HUES48 (cell line): ENCODE measurements at regions not wholly inside any gene's neighbourhood (a gene's known extent, or its start where the extent isn't known, plus 50 kb on each side); places are given as distances from the start of the nearest gene placed in this dataset.

Experiments used
- H3K27ac ChIP-seq: one replicate; pipeline ENCODE4 v1.7.0; 2013; ENCODE audit warnings: low read depth, low read length, inconsistent platforms
- H3K27me3 ChIP-seq: 2 replicates; pipeline ENCODE4 v1.6.1; 2013; ENCODE audit warnings: mild to moderate bottlenecking, low read length; ENCODE audit not compliant: control insufficient read depth, insufficient read depth
- H3K36me3 ChIP-seq: 2 replicates; pipeline ENCODE4 v1.6.1; 2013; ENCODE audit warnings: low read length; ENCODE audit not compliant: control insufficient read depth, insufficient read depth
- H3K4me1 ChIP-seq: 2 replicates; pipeline ENCODE4 v1.6.1; 2013; ENCODE audit warnings: mild to moderate bottlenecking, low read length; ENCODE audit not compliant: control insufficient read depth, insufficient read depth
- H3K4me3 ChIP-seq: 2 replicates; pipeline ENCODE4 v1.5.1; 2013; ENCODE audit warnings: mild to moderate bottlenecking, low read depth, low read length
- H3K9ac ChIP-seq: 2 replicates; pipeline ENCODE4 v1.6.1; 2013; ENCODE audit warnings: mild to moderate bottlenecking, low read depth, low read length, moderate library complexity
- H3K9me3 ChIP-seq: 2 replicates; pipeline ENCODE4 v1.6.1; 2013; ENCODE audit warnings: low read length; ENCODE audit not compliant: control insufficient read depth, insufficient read depth

DNA sequence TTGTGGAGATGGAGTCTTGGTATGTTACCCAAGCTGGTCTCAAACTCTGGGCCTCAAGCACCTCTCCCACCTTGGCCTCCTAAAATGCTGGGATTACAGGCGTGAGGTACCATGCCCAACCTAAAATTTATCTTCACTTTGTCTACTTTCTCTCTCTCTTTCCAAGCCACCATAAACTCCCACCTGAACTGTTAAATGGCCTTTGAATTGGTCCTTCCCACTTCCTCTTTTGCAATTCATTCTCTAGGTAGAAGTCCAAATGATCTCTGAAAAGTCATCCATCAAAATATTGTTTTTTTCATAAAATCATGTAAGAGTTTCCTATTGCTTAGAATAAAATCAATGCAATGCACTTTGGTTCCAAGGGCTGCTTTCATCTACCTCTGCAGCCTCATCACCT lies 90.1 kb upstream of the CELF2 start:
- no peaks in the 10 kb centered on the region for H3K27me3 ChIP-seq
- H3K36me3 ChIP-seq, result no peaks in the 10 kb centered on the region
- no peaks in the 10 kb centered on the region for H3K4me1 ChIP-seq
- H3K27ac ChIP-seq, result no peak overlapping the region
- no peak overlapping the region for H3K9ac ChIP-seq
- H3K4me3 ChIP-seq, result no peak overlapping the region
- H3K9me3 ChIP-seq, result no peaks in the 10 kb centered on the region

DNA sequence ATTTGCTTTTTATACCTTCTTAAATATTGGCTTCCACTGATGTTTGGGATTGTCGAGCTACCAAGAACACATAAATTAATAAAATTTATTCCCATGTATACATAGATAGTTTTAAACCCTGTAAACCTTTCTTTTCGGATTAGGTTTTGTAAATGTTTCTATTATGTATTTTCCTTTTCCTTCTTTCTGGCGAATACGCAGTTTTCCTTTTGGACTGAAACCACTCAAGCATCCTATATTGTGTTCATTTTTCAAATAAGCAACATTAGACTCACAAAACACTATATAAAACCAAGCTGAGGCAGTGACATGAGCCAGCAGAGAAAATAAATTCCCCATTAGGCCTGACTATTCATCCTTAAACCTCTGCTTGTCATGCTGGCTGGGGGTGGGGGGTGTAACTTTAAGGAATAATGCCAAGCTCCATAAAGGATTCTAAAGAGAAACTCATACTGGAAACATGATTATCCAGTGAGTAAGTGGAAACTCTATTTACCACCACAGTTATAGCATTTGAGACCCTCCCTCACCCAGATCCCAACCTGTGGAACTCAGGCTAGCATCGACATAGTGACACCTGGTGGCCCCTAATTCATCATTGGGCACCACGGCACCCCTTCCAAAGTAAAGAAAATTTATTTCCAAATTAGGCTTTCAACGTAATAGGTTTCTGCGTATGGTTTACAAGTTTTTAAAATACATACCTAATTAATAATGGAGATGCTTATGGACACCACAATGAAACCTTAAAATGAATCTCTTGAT lies 86.5 kb upstream of the CELF2 start:
- no peaks in the 10 kb centered on the region for H3K36me3 ChIP-seq
- no peak overlapping the region for H3K4me3 ChIP-seq
- H3K4me1 ChIP-seq, result no peaks in the 10 kb centered on the region
- H3K9ac ChIP-seq, result no peak overlapping the region
- no peaks in the 10 kb centered on the region for H3K27me3 ChIP-seq
- no peaks in the 10 kb centered on the region for H3K9me3 ChIP-seq
- no peak overlapping the region for H3K27ac ChIP-seq

DNA sequence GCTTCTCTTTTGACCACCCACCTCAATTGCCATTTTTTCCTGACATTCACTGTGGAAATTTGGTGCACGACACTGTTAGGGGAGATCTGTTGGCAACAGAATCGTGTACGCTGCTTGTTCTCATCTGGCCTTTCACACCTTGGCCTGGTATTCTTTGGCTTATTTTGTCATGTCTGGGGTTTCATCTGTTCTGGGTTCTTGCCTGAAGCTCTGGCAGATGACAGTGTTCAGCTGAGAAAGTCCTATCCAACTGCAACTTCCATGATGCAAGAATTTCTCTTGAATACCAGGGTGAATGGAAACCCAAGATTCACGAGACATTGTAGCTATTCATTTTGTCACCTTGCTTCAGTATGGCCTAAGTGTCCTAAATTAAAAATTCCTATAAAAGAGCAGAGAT lies 82.6 kb upstream of the CELF2 start:
- no peaks in the 10 kb centered on the region for H3K36me3 ChIP-seq
- no peak overlapping the region for H3K9ac ChIP-seq
- H3K4me1 ChIP-seq, result no peaks in the 10 kb centered on the region
- H3K4me3 ChIP-seq, result no peak overlapping the region
- no peak overlapping the region for H3K27ac ChIP-seq
- H3K27me3 ChIP-seq, result no peaks in the 10 kb centered on the region
- H3K9me3 ChIP-seq, result no peaks in the 10 kb centered on the region

DNA sequence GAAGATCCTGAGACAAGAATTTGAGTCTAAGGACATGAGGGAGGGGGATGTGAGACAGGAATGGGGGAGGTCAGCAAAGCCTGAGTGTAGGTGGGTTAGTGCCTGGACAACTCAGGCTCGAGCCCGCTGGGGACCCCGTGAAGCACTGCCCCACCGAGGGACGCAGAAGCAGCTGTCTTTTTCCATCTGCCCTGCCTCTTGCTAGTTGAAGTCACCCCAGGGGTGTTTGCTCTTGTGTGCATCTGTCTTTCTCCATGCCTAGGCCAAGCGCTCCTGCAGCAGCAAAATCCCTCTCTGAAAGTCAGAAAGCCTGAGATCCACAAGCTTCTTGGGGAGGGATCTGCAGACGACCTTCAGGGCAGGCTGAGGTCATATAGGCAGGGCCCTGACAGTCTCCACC lies 79.0 kb upstream of the CELF2 start:
- no peak overlapping the region for H3K4me3 ChIP-seq
- H3K4me1 ChIP-seq, result no peaks in the 10 kb centered on the region
- H3K36me3 ChIP-seq, result no peaks in the 10 kb centered on the region
- H3K27me3 ChIP-seq, result no peaks in the 10 kb centered on the region
- H3K27ac ChIP-seq, result no peak overlapping the region
- H3K9me3 ChIP-seq, result peaks cover 5% of the 10 kb centered on the region
- H3K9ac ChIP-seq, result no peak overlapping the region

DNA sequence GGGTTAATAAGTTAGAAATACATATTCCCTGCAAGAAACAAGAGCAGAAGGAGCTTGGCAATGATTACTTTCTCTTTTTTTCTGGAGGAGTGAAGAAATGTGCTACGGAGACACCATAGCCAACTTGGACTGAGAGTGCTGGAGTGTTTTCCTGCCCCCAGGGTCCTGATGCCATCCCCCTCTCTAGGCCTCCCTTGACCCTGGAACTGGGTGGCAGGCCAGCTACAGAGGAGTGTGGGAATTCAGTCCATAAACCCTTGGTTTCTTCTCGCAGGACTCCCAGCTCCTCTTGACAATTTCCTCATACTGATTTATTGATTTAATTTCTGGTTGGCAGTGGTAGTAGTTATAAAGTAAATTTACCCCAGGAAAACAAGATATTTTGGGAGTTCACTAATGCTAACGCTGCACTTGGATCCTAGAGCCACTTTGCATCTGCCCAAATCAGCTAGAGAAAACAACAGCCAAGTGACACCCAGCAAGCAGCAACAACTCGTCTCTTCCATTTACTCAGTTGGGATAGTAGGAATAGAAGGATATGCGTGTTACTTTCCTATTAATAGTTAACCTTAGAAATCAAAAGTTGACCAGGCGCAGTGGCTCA lies 76.4 kb upstream of the CELF2 start:
- no peak overlapping the region for H3K4me3 ChIP-seq
- peaks cover 22% of the 10 kb centered on the region for H3K9me3 ChIP-seq
- H3K27me3 ChIP-seq, result no peaks in the 10 kb centered on the region
- H3K36me3 ChIP-seq, result no peaks in the 10 kb centered on the region
- no peak overlapping the region for H3K9ac ChIP-seq
- H3K4me1 ChIP-seq, result no peaks in the 10 kb centered on the region
- no peak overlapping the region for H3K27ac ChIP-seq

DNA sequence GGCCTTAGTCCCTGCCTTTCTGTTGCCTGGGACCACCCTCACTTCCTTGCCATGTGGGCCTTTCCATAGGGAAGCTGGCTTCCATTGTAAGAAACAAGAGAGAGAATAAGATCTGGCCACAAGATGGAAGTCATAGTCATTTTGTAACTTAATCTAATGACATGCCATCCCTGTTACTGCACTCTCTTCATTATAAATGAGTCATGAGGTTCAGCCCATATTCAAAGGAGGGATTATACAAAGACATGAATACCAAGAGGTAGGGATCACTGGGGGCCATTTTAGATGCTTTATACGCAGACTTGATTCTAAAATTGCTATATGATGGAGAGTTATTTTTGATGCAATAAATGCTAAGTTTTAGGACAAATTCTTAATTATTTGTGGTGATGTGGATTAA lies 75.2 kb upstream of the CELF2 start:
- Histone ChIP-seq H3K27me3 (no peaks in the 10 kb centered on the region), H3K9ac (no peak overlapping the region), H3K4me1 (no peaks in the 10 kb centered on the region), H3K4me3 (no peak overlapping the region), H3K36me3 (no peaks in the 10 kb centered on the region), H3K27ac (no peak overlapping the region), H3K9me3 (peaks cover 23% of the 10 kb centered on the region)

DNA sequence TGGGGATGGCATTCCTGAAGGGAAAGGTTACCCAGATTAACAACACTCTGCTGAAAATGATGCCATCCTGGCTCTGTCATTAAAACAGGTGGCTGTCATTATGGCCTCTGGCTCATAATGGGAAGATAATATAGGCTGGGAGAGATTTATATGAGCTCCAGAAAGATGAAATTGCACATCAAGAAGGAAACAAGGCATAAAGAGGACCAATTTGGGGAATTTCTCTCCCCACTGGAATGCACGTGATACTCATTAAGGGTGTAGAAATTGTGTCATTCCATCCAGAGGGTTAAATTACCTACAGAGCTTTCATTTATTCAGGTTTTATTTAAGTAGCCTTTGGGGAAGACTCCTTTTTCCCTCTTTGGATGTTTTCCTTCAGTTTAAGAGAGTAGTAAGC lies 71.6 kb upstream of the CELF2 start:
- no peak overlapping the region for H3K27ac ChIP-seq
- no peaks in the 10 kb centered on the region for H3K4me1 ChIP-seq
- peaks cover 23% of the 10 kb centered on the region for H3K9me3 ChIP-seq
- no peak overlapping the region for H3K4me3 ChIP-seq
- no peaks in the 10 kb centered on the region for H3K27me3 ChIP-seq
- H3K36me3 ChIP-seq, result no peaks in the 10 kb centered on the region
- no peak overlapping the region for H3K9ac ChIP-seq

DNA sequence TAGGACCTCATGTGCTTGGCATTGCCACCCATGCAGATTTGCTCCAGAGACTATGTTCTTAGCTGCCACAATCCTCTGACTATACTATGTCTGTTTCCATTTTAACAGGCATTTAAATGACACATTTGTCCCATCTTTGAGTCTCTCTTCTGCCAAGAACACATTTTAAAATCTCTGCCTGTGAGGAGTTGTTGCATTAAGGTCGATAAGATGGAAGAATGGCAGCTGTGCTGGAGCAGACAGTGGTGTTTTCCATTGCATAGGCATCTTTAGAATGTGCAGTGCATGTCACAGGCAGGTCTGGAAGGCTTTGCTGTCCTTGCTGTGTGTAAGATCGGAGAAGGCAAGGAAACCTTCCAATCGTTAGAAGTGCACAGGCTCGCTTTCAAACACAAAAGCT lies 70.9 kb upstream of the CELF2 start:
- Histone ChIP-seq H3K36me3 (no peaks in the 10 kb centered on the region), H3K9ac (no peak overlapping the region), H3K9me3 (peaks cover 23% of the 10 kb centered on the region)

DNA sequence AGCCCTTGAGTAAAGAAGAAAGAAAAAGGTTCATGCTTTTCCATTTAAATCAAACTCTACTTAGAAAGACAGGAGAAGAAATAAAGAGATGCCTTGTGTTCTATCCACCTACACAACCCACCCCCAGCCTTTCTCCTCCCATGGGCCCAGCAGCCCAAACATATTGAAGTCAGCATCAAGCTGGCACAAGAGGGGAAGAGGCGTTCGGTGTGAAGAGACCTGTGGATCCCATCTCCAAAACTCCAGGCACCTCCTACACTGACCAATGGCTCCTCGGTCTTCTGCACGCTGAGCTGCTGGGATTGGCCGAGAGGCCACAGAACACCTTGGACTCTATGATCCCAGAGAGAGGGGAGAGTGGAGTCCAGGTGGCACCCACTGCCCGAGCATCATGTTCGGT lies 66.0 kb upstream of the CELF2 start:
- Histone ChIP-seq H3K9me3 (no peaks in the 10 kb centered on the region), H3K4me3 (no peak overlapping the region), H3K27ac (no peak overlapping the region), H3K27me3 (no peaks in the 10 kb centered on the region), H3K4me1 (no peaks in the 10 kb centered on the region), H3K36me3 (no peaks in the 10 kb centered on the region), H3K9ac (no peak overlapping the region)

More for the DNA sequence above, 70.9 kb upstream of the CELF2 start:
- Histone ChIP-seq H3K27me3 (no peaks in the 10 kb centered on the region), H3K27ac (no peak overlapping the region), H3K4me1 (no peaks in the 10 kb centered on the region), H3K4me3 (no peak overlapping the region)

DNA sequence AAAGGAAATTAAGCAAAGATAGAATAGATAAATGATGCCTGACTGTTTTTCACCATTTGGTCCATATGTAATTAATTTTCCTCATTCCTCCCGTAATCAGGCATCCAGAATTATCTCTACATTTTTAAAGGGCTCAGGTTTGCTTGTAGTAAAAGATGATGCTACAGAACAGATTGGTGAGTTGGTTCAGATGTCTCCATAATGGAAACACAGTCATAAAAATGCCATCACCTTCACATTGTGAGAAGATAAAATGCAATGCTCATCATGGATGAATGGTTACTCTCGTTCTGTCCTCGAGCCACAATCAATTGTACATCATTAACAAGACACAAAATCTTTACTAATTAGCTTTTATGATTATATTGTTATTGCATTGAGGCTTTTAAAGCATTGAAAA lies 64.9 kb upstream of the CELF2 start:
- Histone ChIP-seq H3K9ac (no peak overlapping the region), H3K36me3 (no peaks in the 10 kb centered on the region), H3K9me3 (no peaks in the 10 kb centered on the region), H3K27me3 (no peaks in the 10 kb centered on the region), H3K27ac (no peak overlapping the region), H3K4me1 (no peaks in the 10 kb centered on the region), H3K4me3 (no peak overlapping the region)

DNA sequence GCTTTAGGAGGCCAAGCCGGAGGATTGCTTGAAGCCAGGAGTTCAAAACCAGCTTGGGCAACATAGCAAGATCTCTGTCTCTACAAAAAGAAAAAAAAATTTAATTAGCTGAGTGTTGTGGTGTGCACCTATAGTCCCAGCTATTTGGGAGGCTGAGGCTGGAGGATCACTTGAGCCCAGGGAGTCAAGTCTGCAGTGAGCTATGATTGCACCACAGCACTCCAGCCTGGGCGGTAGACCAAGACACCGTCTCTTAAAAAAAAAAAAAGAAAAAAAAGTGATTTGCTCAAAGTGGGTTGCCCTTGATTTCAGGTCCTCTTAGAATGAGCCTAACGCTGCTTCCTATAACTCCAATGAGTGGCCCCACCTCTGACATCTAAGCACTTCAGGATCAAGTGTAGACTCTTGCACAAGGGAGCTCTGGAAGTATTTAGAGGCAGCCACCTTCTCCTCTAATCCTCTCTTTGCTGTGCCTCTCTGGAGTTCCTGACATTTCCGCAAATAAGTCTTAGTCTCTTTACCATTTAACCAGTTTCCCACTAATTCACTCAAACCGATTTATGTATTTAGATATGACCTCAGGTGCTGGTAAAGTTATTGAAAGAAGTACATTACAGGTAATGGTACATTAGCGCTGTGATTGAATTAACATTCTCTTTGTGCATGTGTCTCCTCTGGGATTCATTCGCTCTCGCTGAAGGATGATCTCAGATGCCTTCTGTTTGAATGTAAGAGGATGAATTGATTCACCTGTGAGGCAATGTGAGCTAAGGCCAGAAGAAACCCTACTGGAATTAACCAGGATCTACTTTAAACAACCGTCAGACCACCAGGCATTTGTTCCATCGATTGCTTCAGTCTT lies 60.8 kb upstream of the CELF2 start:
- H3K9ac ChIP-seq, result no peak overlapping the region
- no peak overlapping the region for H3K4me3 ChIP-seq
- H3K9me3 ChIP-seq, result no peaks in the 10 kb centered on the region
- H3K27me3 ChIP-seq, result no peaks in the 10 kb centered on the region
- no peaks in the 10 kb centered on the region for H3K4me1 ChIP-seq
- H3K36me3 ChIP-seq, result no peaks in the 10 kb centered on the region
- H3K27ac ChIP-seq, result no peak overlapping the region
